ENCODE measurements at regions not wholly inside any gene's neighbourhood (a gene's known extent, or its start where the extent isn't known, plus 50 kb on each side); places are given as distances from the start of the nearest gene placed in this dataset.

DNA sequence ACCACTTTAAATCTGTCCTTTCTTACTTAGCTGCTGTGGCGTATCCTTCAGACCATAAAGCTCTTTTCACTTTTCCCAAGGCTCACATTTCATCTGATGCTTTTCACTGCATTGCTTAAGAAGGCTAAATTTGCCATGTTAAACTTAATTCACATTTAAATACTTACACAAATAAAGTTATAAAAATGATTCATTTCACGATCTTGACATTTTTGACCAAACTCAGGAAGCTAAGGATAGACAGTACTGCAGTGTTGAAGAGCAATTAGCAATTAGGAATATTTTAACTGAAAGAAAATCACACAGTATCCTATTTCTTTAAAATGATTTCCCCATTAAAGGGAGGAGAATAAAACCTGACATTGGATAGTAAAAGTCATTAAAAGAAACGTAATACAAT, 1038.6 kb downstream of the STPG2 start:
- TF ChIP-seq, protein P1, sequence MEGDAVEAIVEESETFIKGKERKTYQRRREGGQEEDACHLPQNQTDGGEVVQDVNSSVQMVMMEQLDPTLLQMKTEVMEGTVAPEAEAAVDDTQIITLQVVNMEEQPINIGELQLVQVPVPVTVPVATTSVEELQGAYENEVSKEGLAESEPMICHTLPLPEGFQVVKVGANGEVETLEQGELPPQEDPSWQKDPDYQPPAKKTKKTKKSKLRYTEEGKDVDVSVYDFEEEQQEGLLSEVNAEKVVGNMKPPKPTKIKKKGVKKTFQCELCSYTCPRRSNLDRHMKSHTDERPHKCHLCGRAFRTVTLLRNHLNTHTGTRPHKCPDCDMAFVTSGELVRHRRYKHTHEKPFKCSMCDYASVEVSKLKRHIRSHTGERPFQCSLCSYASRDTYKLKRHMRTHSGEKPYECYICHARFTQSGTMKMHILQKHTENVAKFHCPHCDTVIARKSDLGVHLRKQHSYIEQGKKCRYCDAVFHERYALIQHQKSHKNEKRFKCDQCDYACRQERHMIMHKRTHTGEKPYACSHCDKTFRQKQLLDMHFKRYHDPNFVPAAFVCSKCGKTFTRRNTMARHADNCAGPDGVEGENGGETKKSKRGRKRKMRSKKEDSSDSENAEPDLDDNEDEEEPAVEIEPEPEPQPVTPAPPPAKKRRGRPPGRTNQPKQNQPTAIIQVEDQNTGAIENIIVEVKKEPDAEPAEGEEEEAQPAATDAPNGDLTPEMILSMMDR (IDR thresholded peaks at IDR 0.05) = no peak
- no peak for TF ChIP-seq ZFX (IDR thresholded peaks at IDR 0.05; ENCODE audit: borderline replicate concordance)
- H3K27ac ChIP-seq = no peak overlapping the region

DNA sequence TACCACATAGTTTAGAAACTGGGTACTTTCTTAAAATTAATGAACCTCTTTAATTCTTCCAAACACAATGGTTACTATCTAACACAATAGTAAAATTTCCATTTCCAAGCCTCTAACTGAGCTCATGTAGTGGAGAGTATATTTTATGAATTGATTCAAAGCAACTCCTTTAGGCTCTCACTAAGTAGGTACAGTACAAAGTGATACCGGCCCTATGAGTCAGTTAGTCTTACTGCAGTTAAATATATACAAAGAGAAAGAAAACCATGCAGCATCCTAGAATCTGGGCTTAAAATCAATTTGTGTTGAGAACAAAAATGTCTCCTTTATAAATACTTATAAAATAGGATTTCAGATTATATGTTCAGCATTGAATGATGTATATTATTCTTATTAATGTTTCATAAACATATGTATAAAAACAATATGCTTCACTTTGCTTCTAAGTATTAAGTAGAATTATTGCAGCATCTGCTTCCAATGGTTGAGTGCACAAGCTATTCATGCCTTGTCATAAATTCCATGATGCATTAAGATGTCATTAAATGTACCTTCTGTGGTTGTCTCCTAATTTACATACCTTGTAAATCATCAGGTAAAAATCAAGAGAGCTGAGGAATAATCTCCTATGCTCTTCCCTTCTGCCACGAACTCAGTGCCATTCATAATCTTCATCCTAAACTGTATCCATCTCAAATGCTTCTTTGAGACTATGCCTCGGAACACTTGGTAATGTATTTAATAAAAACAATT, 1037.8 kb downstream of the STPG2 start:
- TF ChIP-seq, protein P1 (IDR thresholded peaks at IDR 0.05) = no peak
- TF ChIP-seq ZFX (IDR thresholded peaks at IDR 0.05; ENCODE audit: borderline replicate concordance) = no peak
- no peak overlapping the region for H3K27ac ChIP-seq

DNA sequence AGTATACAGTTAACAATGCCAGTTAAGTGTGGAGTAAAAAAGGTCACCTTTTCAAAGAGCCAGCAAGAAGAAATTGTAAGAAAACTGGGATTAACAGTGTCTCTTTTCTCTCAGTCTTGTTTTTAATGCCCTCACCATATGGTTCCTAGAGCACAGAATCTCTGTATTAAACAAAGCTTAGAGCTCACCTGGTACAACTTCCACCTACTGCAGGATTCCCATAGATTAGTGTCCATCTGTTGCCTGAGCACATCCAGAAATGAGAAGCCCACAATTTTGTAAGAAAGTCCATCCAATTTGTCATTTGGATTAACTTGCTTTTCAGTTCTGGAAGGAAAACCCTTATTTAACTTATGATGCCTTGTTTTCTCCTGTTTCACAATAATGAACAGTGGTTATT, 1037.1 kb downstream of the STPG2 start:
- no peak overlapping the region for H3K27ac ChIP-seq
- TF ChIP-seq, protein P1 (IDR thresholded peaks at IDR 0.05) = no peak
- no peak for TF ChIP-seq ZFX (IDR thresholded peaks at IDR 0.05; ENCODE audit: borderline replicate concordance)

DNA sequence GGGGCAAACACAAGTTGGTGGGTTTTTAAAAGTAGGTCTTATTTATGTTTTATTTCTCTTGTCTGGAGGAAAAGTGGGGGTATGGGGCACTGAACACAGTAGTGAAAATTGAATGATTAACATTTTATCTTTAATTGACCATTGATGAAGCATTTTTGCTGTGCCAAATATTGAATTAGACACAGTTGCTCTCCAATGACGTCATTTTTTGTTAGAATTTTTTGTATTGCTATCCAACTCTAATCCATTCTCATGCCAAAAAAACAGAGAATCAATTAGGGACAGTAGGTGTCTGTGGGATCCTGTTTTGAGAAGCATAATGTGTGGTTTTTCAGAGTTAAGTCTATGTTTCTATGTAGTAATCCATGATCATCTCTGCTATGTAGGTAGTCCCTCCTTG, 1032.8 kb downstream of the STPG2 start:
- no peak for TF ChIP-seq ZFX (IDR thresholded peaks at IDR 0.05; ENCODE audit: borderline replicate concordance)
- TF ChIP-seq, protein P1 (IDR thresholded peaks at IDR 0.05) = no peak
- H3K27ac ChIP-seq = no peak overlapping the region

DNA sequence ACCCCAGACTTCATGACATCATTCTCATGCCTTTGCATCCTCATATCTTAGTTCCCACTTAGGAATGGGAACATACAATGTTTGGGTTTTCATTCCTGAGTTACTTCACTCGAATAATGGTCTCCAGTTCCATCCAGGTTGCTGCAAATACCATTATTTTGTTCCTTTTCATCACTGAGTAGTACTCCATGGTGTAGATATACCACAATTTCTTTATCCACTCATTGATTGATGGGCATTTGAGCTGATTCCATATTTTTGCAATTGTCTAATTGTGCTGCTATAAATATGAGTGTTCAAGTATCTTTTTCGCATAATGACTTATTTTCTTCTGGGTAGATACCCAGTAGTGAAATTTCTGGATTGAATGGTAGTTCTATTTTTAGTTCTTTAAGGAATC, 1026.8 kb downstream of the STPG2 start:
- TF ChIP-seq, protein P1 (IDR thresholded peaks at IDR 0.05) = no peak
- no peak for TF ChIP-seq ZFX (IDR thresholded peaks at IDR 0.05; ENCODE audit: borderline replicate concordance)
- H3K27ac ChIP-seq = no peak overlapping the region

DNA sequence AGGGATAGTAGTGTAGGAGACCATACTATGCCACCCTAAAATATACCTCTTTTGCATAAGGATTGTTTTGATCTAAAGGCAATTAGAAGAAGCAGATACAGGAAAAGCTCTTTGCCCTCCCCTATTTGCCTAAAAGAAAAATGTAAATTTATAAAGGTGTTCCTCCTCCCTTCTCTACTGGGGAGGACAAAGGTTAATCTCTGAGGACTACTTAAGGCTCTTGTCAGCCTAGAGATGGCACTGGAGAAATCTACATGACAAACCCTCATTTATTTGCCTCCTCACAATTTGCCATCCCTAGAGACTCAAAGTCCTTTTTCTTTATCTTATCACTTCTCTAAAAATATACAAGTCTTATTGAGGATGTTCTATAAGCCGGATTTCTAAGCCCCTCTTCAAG, 1021.8 kb downstream of the STPG2 start:
- TF ChIP-seq, protein P1 (IDR thresholded peaks at IDR 0.05) = no peak
- no peak for TF ChIP-seq ZFX (IDR thresholded peaks at IDR 0.05; ENCODE audit: borderline replicate concordance)
- peak overlapping the region; percentile 7; the same call in 1 of the 2 replicates for H3K27ac ChIP-seq

DNA sequence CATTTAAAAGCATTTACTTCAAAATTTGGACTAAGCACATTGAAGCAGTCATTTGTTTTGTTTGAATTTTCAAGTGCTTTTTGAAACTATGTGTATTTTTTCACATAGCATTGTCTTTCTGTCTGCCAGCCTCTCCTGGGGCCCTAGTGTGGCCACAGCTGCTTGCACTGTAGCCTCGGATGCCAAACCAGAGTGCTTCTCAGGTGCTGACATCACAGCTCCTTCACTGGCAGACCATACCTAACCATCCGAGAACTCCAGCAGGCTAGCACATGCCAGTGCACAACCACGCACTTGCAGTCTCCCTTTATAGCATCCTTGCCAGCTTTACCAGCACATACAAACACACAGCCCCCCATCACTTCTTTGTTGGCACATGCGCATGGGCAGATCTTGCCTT, 1019.7 kb downstream of the STPG2 start:
- no peak for TF ChIP-seq ZFX (IDR thresholded peaks at IDR 0.05; ENCODE audit: borderline replicate concordance)
- TF ChIP-seq, protein P1 (IDR thresholded peaks at IDR 0.05) = no peak
- H3K27ac ChIP-seq = no peak overlapping the region

Data from 22Rv1 (cell line).